ENCODE measurements at regions not wholly inside any gene's neighbourhood (a gene's known extent, or its start where the extent isn't known, plus 50 kb on each side); places are given as distances from the start of the nearest gene placed in this dataset.
"Not testable (repeated sequence)": the region's sequence is repeated elsewhere in the genome, so short reads cannot be mapped to it uniquely, and the experiment has no call there.

DNA sequence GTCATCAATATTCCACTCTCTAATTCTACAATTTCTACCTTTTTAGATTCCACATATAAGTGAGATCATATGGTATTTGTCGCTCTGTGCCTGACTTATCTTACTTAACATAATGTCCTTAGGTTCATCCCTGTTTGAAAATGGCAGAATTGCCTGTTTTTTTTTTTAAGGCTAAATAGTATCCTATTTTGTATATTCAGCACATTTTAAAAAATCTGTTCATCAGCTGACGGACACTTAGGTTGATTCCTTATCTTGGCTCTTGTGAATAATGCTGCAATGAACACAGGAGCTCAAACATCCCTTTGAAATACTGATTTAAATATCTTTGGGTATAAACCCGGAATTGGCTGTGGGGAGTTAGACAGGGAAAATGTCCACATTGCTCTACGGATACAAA lies 326.7 kb upstream of the THBS1 start:
- Histone ChIP-seq H3K9me3 (ENCODE audit: low read length) (no peaks in the 10 kb centered on the region), H3K9ac (ENCODE audit: low read length) (no peak overlapping the region), H3K4me3 (ENCODE audit: low read length) (no peak overlapping the region), H3K27me3 (ENCODE audit: low read length) (no peaks in the 10 kb centered on the region), H3K9me2 (replicated peaks; ENCODE audit: insufficient read depth, low read length) (no peaks in the 10 kb centered on the region), H3K4me1 (ENCODE audit: low read length) (no peaks in the 10 kb centered on the region), H3K36me3 (ENCODE audit: insufficient read depth, low read length) (no peaks in the 10 kb centered on the region), H3K4me2 (ENCODE audit: low read depth, low read length, poor library complexity, severe bottlenecking) (no peak overlapping the region), H4K20me1 (ENCODE audit: insufficient read depth, low read depth, low read length) (no peaks in the 10 kb centered on the region), H3K79me2 (ENCODE audit: low read length) (no peaks in the 10 kb centered on the region), H2AFZ (ENCODE audit: low read length) (no peak overlapping the region), H3K27ac (ENCODE audit: low read length) (no peak overlapping the region)
- no peak for DNase-seq

DNA sequence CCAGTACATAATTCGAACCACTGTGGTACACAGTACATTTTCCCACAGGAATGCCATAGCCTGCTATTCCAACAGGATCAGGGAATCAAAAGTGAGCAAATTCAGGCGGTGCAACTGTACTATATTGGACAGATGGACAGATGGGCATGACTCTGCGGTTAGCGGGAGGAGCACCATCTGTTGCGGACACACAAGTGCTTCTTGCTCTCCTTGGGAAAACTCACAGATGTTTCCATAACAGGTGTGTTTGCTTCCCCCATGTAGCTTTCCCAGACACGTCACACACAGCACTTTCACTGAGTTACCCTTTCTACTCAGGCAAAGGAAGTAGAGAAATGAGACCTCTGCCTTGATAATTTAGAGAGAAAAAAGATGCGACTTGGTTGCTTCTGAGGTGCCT lies 325.1 kb upstream of the THBS1 start:
- H3K9me2 ChIP-seq (replicated peaks; ENCODE audit: insufficient read depth, low read length): no peaks in the 10 kb centered on the region
- H3K9me3 ChIP-seq (ENCODE audit: low read length): no peaks in the 10 kb centered on the region
- H3K4me1 ChIP-seq (ENCODE audit: low read length): no peaks in the 10 kb centered on the region
- no peaks in the 10 kb centered on the region for H3K36me3 ChIP-seq (ENCODE audit: insufficient read depth, low read length)
- no peak overlapping the region for H3K4me3 ChIP-seq (ENCODE audit: low read length)
- H3K27ac ChIP-seq (ENCODE audit: low read length): no peak overlapping the region
- no peaks in the 10 kb centered on the region for H3K79me2 ChIP-seq (ENCODE audit: low read length)
- no peak for DNase-seq
- H2AFZ ChIP-seq (ENCODE audit: low read length): no peak overlapping the region
- no peaks in the 10 kb centered on the region for H3K27me3 ChIP-seq (ENCODE audit: low read length)
- no peaks in the 10 kb centered on the region for H4K20me1 ChIP-seq (ENCODE audit: insufficient read depth, low read depth, low read length)
- no peak overlapping the region for H3K4me2 ChIP-seq (ENCODE audit: low read depth, low read length, poor library complexity, severe bottlenecking)
- no peak overlapping the region for H3K9ac ChIP-seq (ENCODE audit: low read length)

DNA sequence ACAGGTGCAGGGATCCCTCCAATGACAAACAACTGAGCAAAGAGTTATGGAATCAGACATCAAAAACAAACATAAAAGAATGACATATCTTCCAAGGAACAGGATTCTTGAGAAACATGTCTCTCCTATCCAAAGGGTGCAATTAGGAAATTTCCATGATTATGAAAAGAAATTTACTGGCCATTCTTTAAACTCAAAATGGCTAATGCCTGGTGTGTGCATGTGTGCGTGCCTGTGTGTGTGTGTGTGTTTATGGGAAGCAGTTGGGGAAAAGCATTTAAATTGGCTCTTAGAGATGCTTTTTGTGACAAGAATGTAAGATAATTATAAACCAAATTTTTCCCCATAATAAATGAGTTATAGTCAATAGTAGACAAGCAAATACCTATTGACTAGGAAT lies 320.5 kb upstream of the THBS1 start:
- no peaks in the 10 kb centered on the region for H3K27me3 ChIP-seq (ENCODE audit: low read length)
- H3K36me3 ChIP-seq (ENCODE audit: insufficient read depth, low read length): no peaks in the 10 kb centered on the region
- DNase-seq: no peak
- no peaks in the 10 kb centered on the region for H3K79me2 ChIP-seq (ENCODE audit: low read length)
- H3K9me3 ChIP-seq (ENCODE audit: low read length): no peaks in the 10 kb centered on the region
- no peaks in the 10 kb centered on the region for H3K4me1 ChIP-seq (ENCODE audit: low read length)
- H3K9me2 ChIP-seq (replicated peaks; ENCODE audit: insufficient read depth, low read length): no peaks in the 10 kb centered on the region
- no peak overlapping the region for H3K4me2 ChIP-seq (ENCODE audit: low read depth, low read length, poor library complexity, severe bottlenecking)
- H4K20me1 ChIP-seq (ENCODE audit: insufficient read depth, low read depth, low read length): no peaks in the 10 kb centered on the region
- H2AFZ ChIP-seq (ENCODE audit: low read length): no peak overlapping the region
- H3K27ac ChIP-seq (ENCODE audit: low read length): no peak overlapping the region
- H3K9ac ChIP-seq (ENCODE audit: low read length): no peak overlapping the region
- H3K4me3 ChIP-seq (ENCODE audit: low read length): no peak overlapping the region

DNA sequence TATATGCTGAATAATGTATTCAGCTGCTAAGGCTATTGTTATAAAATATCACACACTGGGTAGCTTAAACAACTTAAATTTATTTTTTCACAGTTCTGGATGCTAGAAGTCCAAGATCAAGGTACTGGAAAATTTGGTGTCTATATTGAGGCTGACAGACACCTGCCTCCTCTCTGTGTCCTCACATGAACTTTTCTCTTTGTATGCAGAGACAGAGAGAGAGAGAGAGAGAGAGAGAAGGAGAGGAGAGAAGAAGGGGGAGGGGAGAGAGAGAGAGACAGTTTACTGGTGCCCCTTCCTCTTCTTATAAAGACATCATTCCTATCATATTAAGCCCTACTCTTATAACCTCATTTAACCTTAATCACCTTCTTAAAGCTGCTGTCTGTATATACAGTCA lies 320.1 kb upstream of the THBS1 start:
- H3K36me3 ChIP-seq (ENCODE audit: insufficient read depth, low read length): no peaks in the 10 kb centered on the region
- H3K9me2 ChIP-seq (replicated peaks; ENCODE audit: insufficient read depth, low read length): no peaks in the 10 kb centered on the region
- no peaks in the 10 kb centered on the region for H3K79me2 ChIP-seq (ENCODE audit: low read length)
- H3K9me3 ChIP-seq (ENCODE audit: low read length): no peaks in the 10 kb centered on the region
- no peaks in the 10 kb centered on the region for H3K27me3 ChIP-seq (ENCODE audit: low read length)
- no peak overlapping the region for H3K4me3 ChIP-seq (ENCODE audit: low read length)
- H3K4me2 ChIP-seq (ENCODE audit: low read depth, low read length, poor library complexity, severe bottlenecking): no peak overlapping the region
- H3K4me1 ChIP-seq (ENCODE audit: low read length): no peaks in the 10 kb centered on the region
- H2AFZ ChIP-seq (ENCODE audit: low read length): no peak overlapping the region
- H3K27ac ChIP-seq (ENCODE audit: low read length): no peak overlapping the region
- no peak overlapping the region for H3K9ac ChIP-seq (ENCODE audit: low read length)
- H4K20me1 ChIP-seq (ENCODE audit: insufficient read depth, low read depth, low read length): no peaks in the 10 kb centered on the region
- DNase-seq: no peak

DNA sequence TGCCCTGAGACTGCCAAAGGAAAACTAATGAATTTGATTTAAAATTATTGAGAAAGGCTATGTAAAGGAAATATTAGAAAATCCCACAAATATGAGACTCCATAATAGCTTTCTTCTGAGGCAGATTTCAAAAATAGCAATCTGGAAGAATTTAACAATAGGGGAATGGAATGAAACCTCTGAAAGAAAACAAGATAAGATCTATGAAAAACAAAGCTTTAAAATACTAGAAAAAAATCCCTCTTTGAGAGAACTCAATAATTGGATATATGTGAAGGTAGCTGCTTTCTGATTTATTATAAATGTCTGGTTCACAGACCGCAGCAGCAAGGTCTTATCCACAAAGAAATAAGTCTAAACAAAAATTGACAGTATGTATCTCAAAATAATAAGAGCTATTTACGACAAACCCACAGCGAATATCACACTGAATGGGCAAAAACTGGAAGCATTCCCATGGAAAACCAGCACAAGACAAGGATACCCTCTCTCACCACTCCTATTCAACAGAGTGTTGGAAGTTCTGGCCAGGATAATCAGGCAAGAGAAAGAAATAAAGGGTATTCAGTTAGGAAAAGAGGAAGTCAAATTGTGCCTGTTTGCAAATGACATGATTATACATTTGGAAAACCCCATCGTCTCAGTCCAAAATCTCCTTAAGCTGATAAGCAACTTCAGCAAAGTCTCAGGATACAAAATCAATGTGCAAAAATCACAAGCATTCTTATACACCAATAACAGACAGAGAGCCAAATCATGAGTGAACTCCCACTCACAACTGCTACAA lies 319.3 kb upstream of the THBS1 start:
- not testable (repeated sequence) for H3K9me3 ChIP-seq (ENCODE audit: low read length); H3K36me3 ChIP-seq (ENCODE audit: insufficient read depth, low read length); H2AFZ ChIP-seq (ENCODE audit: low read length); H3K9ac ChIP-seq (ENCODE audit: low read length); H3K9me2 ChIP-seq (replicated peaks; ENCODE audit: insufficient read depth, low read length); H3K4me2 ChIP-seq (ENCODE audit: low read depth, low read length, poor library complexity, severe bottlenecking); H3K4me1 ChIP-seq (ENCODE audit: low read length); H3K79me2 ChIP-seq (ENCODE audit: low read length); H4K20me1 ChIP-seq (ENCODE audit: insufficient read depth, low read depth, low read length); H3K27ac ChIP-seq (ENCODE audit: low read length); DNase-seq; H3K4me3 ChIP-seq (ENCODE audit: low read length); H3K27me3 ChIP-seq (ENCODE audit: low read length)

DNA sequence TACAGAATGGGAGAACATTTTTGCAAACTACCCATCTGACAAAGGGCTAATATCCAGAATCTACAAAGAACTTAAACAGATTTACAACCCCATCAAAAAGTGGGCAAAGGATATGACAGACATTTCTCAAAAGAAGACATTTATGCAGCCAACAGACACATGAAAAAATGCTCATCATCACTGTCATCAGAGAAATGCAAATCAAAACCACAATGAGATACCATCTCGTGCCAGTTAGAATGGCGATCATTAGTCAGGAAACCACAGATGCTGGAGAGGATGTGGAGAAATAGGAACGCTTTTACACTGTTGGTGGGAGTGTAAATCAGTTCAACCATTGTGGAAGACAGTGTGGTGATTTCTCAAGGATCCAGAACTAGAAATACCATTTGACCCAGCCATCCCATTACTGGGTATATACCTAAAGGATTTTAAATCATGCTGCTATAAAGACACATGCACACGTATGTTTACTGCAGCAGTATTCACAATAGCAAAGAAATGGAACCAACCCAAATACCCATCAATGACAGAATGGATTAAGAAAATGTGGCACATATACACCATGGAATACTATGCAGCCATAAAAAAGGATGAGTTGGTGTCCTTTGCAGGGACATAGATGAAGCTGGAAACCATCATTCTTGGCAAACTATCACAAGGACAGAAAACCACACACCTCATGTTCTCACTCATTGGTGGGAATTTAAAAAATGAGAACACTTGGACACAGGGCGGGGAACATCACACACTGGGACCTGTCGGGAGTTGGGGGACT lies 317.7 kb upstream of the THBS1 start:
- not testable (repeated sequence) for H3K9me2 ChIP-seq (replicated peaks; ENCODE audit: insufficient read depth, low read length); DNase-seq; H2AFZ ChIP-seq (ENCODE audit: low read length); H3K4me3 ChIP-seq (ENCODE audit: low read length); H3K9ac ChIP-seq (ENCODE audit: low read length); H3K9me3 ChIP-seq (ENCODE audit: low read length); H3K36me3 ChIP-seq (ENCODE audit: insufficient read depth, low read length); H3K79me2 ChIP-seq (ENCODE audit: low read length); H3K27ac ChIP-seq (ENCODE audit: low read length); H3K27me3 ChIP-seq (ENCODE audit: low read length); H4K20me1 ChIP-seq (ENCODE audit: insufficient read depth, low read depth, low read length); H3K4me1 ChIP-seq (ENCODE audit: low read length); H3K4me2 ChIP-seq (ENCODE audit: low read depth, low read length, poor library complexity, severe bottlenecking)

DNA sequence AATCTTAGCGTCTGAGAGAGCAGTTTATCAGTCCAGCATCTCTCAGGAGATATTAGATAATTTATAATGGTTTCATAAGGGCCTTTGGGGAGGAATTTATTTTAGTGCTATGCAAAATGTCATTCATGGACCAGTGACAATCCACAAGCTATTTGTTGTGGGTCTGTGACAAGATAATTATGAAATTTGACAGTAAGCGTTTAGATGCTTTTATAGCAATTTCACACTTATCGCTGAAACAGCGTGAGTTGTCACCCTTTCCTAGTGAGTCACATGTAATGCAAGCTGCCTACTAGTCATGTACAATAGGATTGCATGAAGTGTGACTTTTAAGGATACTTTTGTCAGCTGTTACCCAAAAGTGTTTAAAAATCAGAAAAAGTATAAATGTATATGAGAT lies 315.6 kb upstream of the THBS1 start:
- no peak overlapping the region for H2AFZ ChIP-seq (ENCODE audit: low read length)
- H3K4me1 ChIP-seq (ENCODE audit: low read length): no peaks in the 10 kb centered on the region
- H3K79me2 ChIP-seq (ENCODE audit: low read length): no peaks in the 10 kb centered on the region
- H3K9me3 ChIP-seq (ENCODE audit: low read length): no peaks in the 10 kb centered on the region
- H3K4me2 ChIP-seq (ENCODE audit: low read depth, low read length, poor library complexity, severe bottlenecking): no peak overlapping the region
- no peaks in the 10 kb centered on the region for H4K20me1 ChIP-seq (ENCODE audit: insufficient read depth, low read depth, low read length)
- no peaks in the 10 kb centered on the region for H3K36me3 ChIP-seq (ENCODE audit: insufficient read depth, low read length)
- no peak overlapping the region for H3K9ac ChIP-seq (ENCODE audit: low read length)
- H3K27ac ChIP-seq (ENCODE audit: low read length): no peak overlapping the region
- H3K27me3 ChIP-seq (ENCODE audit: low read length): no peaks in the 10 kb centered on the region
- H3K9me2 ChIP-seq (replicated peaks; ENCODE audit: insufficient read depth, low read length): no peaks in the 10 kb centered on the region
- DNase-seq: no peak
- no peak overlapping the region for H3K4me3 ChIP-seq (ENCODE audit: low read length)

DNA sequence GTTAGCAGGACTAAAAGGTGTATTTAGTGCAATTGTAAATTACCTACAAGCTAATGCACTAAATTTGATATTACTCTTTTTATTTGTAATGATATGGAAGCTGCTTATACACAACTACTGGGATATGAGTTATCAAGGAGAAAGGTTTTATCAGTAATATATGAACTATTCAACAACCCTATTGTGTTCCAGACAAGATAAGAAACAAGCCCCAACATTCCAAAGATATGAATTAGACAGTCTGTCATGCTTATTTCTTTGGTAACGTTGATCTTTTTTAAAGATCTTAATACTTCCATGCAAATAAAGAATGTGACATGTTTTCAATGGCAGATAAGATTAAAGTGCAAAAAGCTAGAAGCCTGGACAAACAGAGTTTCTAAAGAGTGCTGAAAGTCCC lies 314.0 kb upstream of the THBS1 start:
- Histone ChIP-seq H3K79me2 (ENCODE audit: low read length) (no peaks in the 10 kb centered on the region), H4K20me1 (ENCODE audit: insufficient read depth, low read depth, low read length) (no peaks in the 10 kb centered on the region), H3K9me2 (replicated peaks; ENCODE audit: insufficient read depth, low read length) (no peaks in the 10 kb centered on the region), H3K36me3 (ENCODE audit: insufficient read depth, low read length) (no peaks in the 10 kb centered on the region), H3K4me3 (ENCODE audit: low read length) (no peak overlapping the region), H2AFZ (ENCODE audit: low read length) (no peak overlapping the region), H3K9me3 (ENCODE audit: low read length) (no peaks in the 10 kb centered on the region), H3K4me2 (ENCODE audit: low read depth, low read length, poor library complexity, severe bottlenecking) (no peak overlapping the region), H3K4me1 (ENCODE audit: low read length) (no peaks in the 10 kb centered on the region), H3K27me3 (ENCODE audit: low read length) (no peaks in the 10 kb centered on the region), H3K9ac (ENCODE audit: low read length) (no peak overlapping the region), H3K27ac (ENCODE audit: low read length) (no peak overlapping the region)
- no peak for DNase-seq

All from Karpas-422 (cell line).